ENCODE measurements at regions not wholly inside any gene's neighbourhood (a gene's known extent, or its start where the extent isn't known, plus 50 kb on each side); places are given as distances from the start of the nearest gene placed in this dataset.

DNA sequence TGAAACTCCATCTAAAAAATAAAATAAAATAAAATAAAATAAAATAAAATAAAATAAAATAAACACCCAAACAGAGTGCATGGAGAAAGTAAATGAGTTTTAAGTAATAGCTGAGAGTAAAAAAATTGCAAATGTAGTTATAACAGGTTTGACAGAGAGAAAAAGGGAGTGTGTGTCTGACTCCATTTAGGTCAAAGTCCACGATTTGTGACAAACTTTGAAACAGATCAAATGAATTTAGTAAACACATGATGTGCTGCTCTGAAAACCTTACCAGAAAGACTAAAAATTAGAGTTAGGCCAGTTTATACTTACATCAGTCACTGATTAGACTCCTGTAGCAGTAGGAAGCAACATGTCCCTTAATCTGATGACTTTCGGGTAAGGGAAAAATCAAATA lies 346.6 kb downstream of the PARP8 start:
- no peaks in the 10 kb centered on the region; a peak in 1 of 5 replicates for H3K9me3 Mint-ChIP-seq
- no peaks in the 10 kb centered on the region for H3K4me1 Mint-ChIP-seq

More for the DNA sequence above, 346.6 kb downstream of the PARP8 start:
- no peak overlapping the region for H2AK5ac ChIP-seq (ENCODE audit: insufficient read length, low read length)
- H3K23ac ChIP-seq (ENCODE audit: insufficient read length, low read depth, low read length) = no peak overlapping the region
- H2BK5ac ChIP-seq (ENCODE audit: insufficient read length, low read length) = no peak overlapping the region
- H3K18ac ChIP-seq (ENCODE audit: insufficient read length, low read depth, low read length) = no peak overlapping the region
- no peak overlapping the region for H3K27ac ChIP-seq (ENCODE audit: insufficient read length, low read depth, low read length)
- H2BK15ac ChIP-seq (ENCODE audit: low read depth, low read length) = no peak overlapping the region
- DNase-seq = no peak
- H4K91ac ChIP-seq (ENCODE audit: insufficient read length, low read depth, low read length) = no peak overlapping the region
- no peak overlapping the region for H2BK120ac ChIP-seq (ENCODE audit: low read depth, low read length, poor library complexity, severe bottlenecking)
- TF ChIP-seq, protein P1, sequence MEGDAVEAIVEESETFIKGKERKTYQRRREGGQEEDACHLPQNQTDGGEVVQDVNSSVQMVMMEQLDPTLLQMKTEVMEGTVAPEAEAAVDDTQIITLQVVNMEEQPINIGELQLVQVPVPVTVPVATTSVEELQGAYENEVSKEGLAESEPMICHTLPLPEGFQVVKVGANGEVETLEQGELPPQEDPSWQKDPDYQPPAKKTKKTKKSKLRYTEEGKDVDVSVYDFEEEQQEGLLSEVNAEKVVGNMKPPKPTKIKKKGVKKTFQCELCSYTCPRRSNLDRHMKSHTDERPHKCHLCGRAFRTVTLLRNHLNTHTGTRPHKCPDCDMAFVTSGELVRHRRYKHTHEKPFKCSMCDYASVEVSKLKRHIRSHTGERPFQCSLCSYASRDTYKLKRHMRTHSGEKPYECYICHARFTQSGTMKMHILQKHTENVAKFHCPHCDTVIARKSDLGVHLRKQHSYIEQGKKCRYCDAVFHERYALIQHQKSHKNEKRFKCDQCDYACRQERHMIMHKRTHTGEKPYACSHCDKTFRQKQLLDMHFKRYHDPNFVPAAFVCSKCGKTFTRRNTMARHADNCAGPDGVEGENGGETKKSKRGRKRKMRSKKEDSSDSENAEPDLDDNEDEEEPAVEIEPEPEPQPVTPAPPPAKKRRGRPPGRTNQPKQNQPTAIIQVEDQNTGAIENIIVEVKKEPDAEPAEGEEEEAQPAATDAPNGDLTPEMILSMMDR (conservative IDR thresholded peaks at IDR 0.05) = no peak
- no peaks in the 10 kb centered on the region for H3K23me2 ChIP-seq (ENCODE audit: insufficient read length, low read depth, low read length, poor library complexity, severe bottlenecking)
- no peaks in the 10 kb centered on the region for H3K79me2 ChIP-seq (ENCODE audit: insufficient read depth, low read length)
- no peak overlapping the region for H4K5ac ChIP-seq (ENCODE audit: insufficient read length, low read depth, low read length)
- Mint-ChIP-seq H3K36me3 (ENCODE audit: insufficient read depth in 1 of 3, low read depth in 3 of 3) (no peaks in the 10 kb centered on the region), H3K27ac (no peak overlapping the region), H3K27me3 (ENCODE audit: low read depth) (no peaks in the 10 kb centered on the region), H3K4me3 (no peak overlapping the region)
- no peak overlapping the region for H3K4ac ChIP-seq (ENCODE audit: low read depth, low read length)
- H3K4me1 ChIP-seq (ENCODE audit: insufficient read depth, low read length) = no peaks in the 10 kb centered on the region
- no peak overlapping the region for H2AFZ ChIP-seq (ENCODE audit: low read length)
- H3K9ac ChIP-seq (ENCODE audit: extremely low read depth, insufficient read length, low read length) = no peak overlapping the region
- H3K56ac ChIP-seq (ENCODE audit: insufficient read length, low read depth, low read length) = no peak overlapping the region
- no CpG with 5 or more reads among the region's 2 CpGs for WGBS (ENCODE audit: extremely low coverage, insufficient read length, low lambda C conversion rate)
- no peaks in the 10 kb centered on the region for H3K27me3 ChIP-seq (ENCODE audit: insufficient read depth, low read length)
- no peaks in the 10 kb centered on the region for H4K20me1 ChIP-seq (ENCODE audit: control insufficient read depth, insufficient read depth, insufficient read length)
- no peak overlapping the region for H3K14ac ChIP-seq (ENCODE audit: insufficient read depth, low read length)
- no peak overlapping the region for H2BK12ac ChIP-seq (ENCODE audit: insufficient read length, low read depth, low read length)
- H2BK20ac ChIP-seq (ENCODE audit: low read depth, low read length, poor library complexity, severe bottlenecking) = no peak overlapping the region
- no peaks in the 10 kb centered on the region for H3K9me3 ChIP-seq (ENCODE audit: control insufficient read depth, low read depth, low read length)
- H3K4me2 ChIP-seq (ENCODE audit: insufficient read depth, insufficient read length, low read length) = no peak overlapping the region
- no peak overlapping the region for H3T11ph ChIP-seq (ENCODE audit: low read length)
- H3K79me1 ChIP-seq (ENCODE audit: insufficient read depth, low read depth, low read length, poor library complexity, severe bottlenecking) = no peaks in the 10 kb centered on the region
- H4K8ac ChIP-seq (replicated peaks; ENCODE audit: insufficient read length, low read depth, low read length) = no peak overlapping the region
